Panc1 (cell line): ENCODE measurements at regions not wholly inside any gene's neighbourhood (a gene's known extent, or its start where the extent isn't known, plus 50 kb on each side); places are given as distances from the start of the nearest gene placed in this dataset.
"Not testable (repeated sequence)": the region's sequence is repeated elsewhere in the genome, so short reads cannot be mapped to it uniquely, and the experiment has no call there.

Experiments
- ATAC-seq: fragments of 200-7000 bp; cut with Tn5 transposase; 2 replicates; pipeline ENCODE4 v1.9.1; 2020; ENCODE audit warnings: mild to moderate bottlenecking, moderate library complexity
- BruUV-seq: library from RNA; stranded (reverse); fragments of 400-500 nt; replicated peaks from 2 replicates; lab custom pipeline; 2021; lab: Mats Ljungman, UMichigan
- CTCF ChIA-PET: fragments of 300-600 bp; sonication (Branson Sonifier 250); formaldehyde crosslinking; loops from one replicate; lab custom pipeline; 2022; ENCODE audit warnings: antibody characterized with exemption; lab: Charles Lee
- POLR2A ChIA-PET: fragments of 300-600 bp; sonication (Branson Sonifier 250); formaldehyde crosslinking; loops from one replicate; lab custom pipeline; 2022; ENCODE audit warnings: antibody characterized with exemption; lab: Charles Lee
- DNase-seq: peaks from one replicate; pipeline ENCODE4 v3.0.0-alpha.2; 2010; ENCODE audit warnings: low read depth, low spot score
- H3K27ac ChIP-seq: 2 replicates; pipeline ENCODE4 v1.5.1; 2011; ENCODE audit warnings: mild to moderate bottlenecking, low read length, inconsistent platforms
- H3K27me3 ChIP-seq: fragments of 200-500 bp; sonication (Bioruptor generic); 2 replicates; pipeline ENCODE4 v1.6.0; 2014; ENCODE audit warnings: low read length, inconsistent platforms; ENCODE audit not compliant: control insufficient read depth, insufficient read depth
- H3K36me3 ChIP-seq: fragments of 200-500 bp; sonication (Bioruptor generic); 2 replicates; pipeline ENCODE4 v1.5.1; 2014; ENCODE audit warnings: inconsistent platforms, mild to moderate bottlenecking, low read length, moderate library complexity; ENCODE audit not compliant: control insufficient read depth, insufficient read depth
- H3K4me1 ChIP-seq: 2 replicates; pipeline ENCODE4 v1.5.1; 2011; ENCODE audit warnings: inconsistent platforms, mild to moderate bottlenecking, low read length, moderate library complexity; ENCODE audit not compliant: control insufficient read depth, insufficient read depth
- H3K4me3 ChIP-seq, 2 experiments: 2 replicates each; pipeline ENCODE4 v1.5.1; 2011 to 2012; ENCODE audit warnings: low read depth in 2 of 2, low read length in 2 of 2, mild to moderate bottlenecking in 2 of 2, inconsistent platforms in 1 of 2, moderate library complexity in 1 of 2
- H3K9me3 ChIP-seq: fragments of 200-500 bp; sonication (Bioruptor generic); 2 replicates; pipeline ENCODE4 v1.5.1; 2014; ENCODE audit warnings: low read depth, mild to moderate bottlenecking, inconsistent platforms, low read length, moderate library complexity; ENCODE audit not compliant: control insufficient read depth, insufficient read depth
- POLR2AphosphoS5 ChIP-seq: IDR thresholded peaks from 2 replicates; pipeline ENCODE4 v1.6.1; 2012; ENCODE audit warnings: mild to moderate bottlenecking, low read depth, low read length, moderate library complexity
- SIN3A ChIP-seq: IDR thresholded peaks from 2 replicates; pipeline ENCODE4 v1.6.1; 2012; ENCODE audit warnings: low read depth, mild to moderate bottlenecking, low read length, moderate library complexity, borderline replicate concordance; ENCODE audit not compliant: insufficient read depth
- TCF7L2 ChIP-seq: IDR thresholded peaks from 2 replicates; pipeline ENCODE4 v1.6.1; 2011; ENCODE audit warnings: mild to moderate bottlenecking, low read depth, low read length, inconsistent platforms
- in situ Hi-C: cut with HindIII; loops from 2 replicates; pipeline ENCODE4 v1.10.0; 2016; ENCODE audit warnings: low sequenced_read_pairs, low pct_unique_long_range_greater_than_20kb
- intact Hi-C: fragments of 100-400 bp; cut with micrococcal nuclease; formaldehyde crosslinking; loops from one replicate; pipeline ENCODE4 v1.10.0; 2022; ENCODE audit not compliant: unreplicated experiment
- TF ChIP-seq, protein P1 (sequence below), 2 experiments: IDR thresholded peaks; 2 replicates each; pipeline ENCODE4 v1.6.1; 2011 to 2012; ENCODE audit warnings: low read depth in 2 of 2, control low read depth in 1 of 2, low read length in 1 of 2, mild to moderate bottlenecking in 1 of 2, moderate library complexity in 1 of 2; ENCODE audit not compliant: insufficient read depth in 1 of 2
- TF ChIP-seq, protein P2 (sequence below): fragments of 450-650 bp; IDR thresholded peaks from 2 replicates; pipeline ENCODE4 v1.5.1; 2017; ENCODE audit warnings: mild to moderate bottlenecking

GRCh38 chr14:49073292-49073691 lies 512.9 kb downstream of the RPS29 start:
- H3K36me3 ChIP-seq, H3K27me3 ChIP-seq, intact Hi-C loops, in situ Hi-C loops, ATAC-seq, H3K4me1 ChIP-seq, H3K4me3 ChIP-seq, BruUV-seq, DNase-seq, POLR2A ChIA-PET, CTCF ChIA-PET, H3K9me3 ChIP-seq, H3K27ac ChIP-seq: not testable (repeated sequence)
- TF ChIP-seq, protein P1, sequence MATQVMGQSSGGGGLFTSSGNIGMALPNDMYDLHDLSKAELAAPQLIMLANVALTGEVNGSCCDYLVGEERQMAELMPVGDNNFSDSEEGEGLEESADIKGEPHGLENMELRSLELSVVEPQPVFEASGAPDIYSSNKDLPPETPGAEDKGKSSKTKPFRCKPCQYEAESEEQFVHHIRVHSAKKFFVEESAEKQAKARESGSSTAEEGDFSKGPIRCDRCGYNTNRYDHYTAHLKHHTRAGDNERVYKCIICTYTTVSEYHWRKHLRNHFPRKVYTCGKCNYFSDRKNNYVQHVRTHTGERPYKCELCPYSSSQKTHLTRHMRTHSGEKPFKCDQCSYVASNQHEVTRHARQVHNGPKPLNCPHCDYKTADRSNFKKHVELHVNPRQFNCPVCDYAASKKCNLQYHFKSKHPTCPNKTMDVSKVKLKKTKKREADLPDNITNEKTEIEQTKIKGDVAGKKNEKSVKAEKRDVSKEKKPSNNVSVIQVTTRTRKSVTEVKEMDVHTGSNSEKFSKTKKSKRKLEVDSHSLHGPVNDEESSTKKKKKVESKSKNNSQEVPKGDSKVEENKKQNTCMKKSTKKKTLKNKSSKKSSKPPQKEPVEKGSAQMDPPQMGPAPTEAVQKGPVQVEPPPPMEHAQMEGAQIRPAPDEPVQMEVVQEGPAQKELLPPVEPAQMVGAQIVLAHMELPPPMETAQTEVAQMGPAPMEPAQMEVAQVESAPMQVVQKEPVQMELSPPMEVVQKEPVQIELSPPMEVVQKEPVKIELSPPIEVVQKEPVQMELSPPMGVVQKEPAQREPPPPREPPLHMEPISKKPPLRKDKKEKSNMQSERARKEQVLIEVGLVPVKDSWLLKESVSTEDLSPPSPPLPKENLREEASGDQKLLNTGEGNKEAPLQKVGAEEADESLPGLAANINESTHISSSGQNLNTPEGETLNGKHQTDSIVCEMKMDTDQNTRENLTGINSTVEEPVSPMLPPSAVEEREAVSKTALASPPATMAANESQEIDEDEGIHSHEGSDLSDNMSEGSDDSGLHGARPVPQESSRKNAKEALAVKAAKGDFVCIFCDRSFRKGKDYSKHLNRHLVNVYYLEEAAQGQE (IDR thresholded peaks at IDR 0.05; ENCODE audit: insufficient read depth in 1 of 2, low read depth in 2 of 2, low read length in 1 of 2): peak in 1 of 2 experiments; percentile 56; a peak in 2 of 4 replicates

DNA sequence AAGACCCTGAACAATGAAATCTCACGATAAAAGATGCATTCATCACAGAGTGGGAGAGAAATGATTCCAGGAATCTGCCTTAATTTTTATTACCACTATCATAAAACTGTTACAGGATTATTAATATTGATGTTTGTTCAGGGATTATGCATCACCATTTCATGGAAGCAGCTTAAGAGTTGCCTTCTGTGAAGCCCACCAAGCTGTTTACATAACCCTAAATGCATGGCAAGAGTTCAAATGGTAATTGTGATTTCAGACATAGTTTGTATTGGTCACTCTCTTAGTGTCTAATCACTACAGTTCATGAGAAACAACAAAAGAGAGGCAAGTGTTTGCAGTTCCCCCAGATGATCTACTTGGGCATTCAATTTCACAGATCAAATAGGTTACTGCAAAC lies 527.7 kb downstream of the RPS29 start:
- H3K9me3 ChIP-seq: no peaks in the 10 kb centered on the region
- no peak overlapping the region for H3K27ac ChIP-seq
- in situ Hi-C loops: no loop called here
- no peak for ATAC-seq
- POLR2A ChIA-PET: no interaction called here
- no TSS peak for BruUV-seq
- no peak for DNase-seq
- no peaks in the 10 kb centered on the region for H3K36me3 ChIP-seq
- H3K4me1 ChIP-seq: no peaks in the 10 kb centered on the region
- intact Hi-C loops: no loop called here
- no peaks in the 10 kb centered on the region for H3K27me3 ChIP-seq
- H3K4me3 ChIP-seq: no peak overlapping the region
- CTCF ChIA-PET: no interaction called here
- TF ChIP-seq TCF7L2: no peak
- no peak for TF ChIP-seq POLR2AphosphoS5
- TF ChIP-seq SIN3A: no peak
- TF ChIP-seq, protein P1 (IDR thresholded peaks at IDR 0.05; ENCODE audit: insufficient read depth in 1 of 2, low read depth in 2 of 2, low read length in 1 of 2): no peak
- TF ChIP-seq, protein P2, sequence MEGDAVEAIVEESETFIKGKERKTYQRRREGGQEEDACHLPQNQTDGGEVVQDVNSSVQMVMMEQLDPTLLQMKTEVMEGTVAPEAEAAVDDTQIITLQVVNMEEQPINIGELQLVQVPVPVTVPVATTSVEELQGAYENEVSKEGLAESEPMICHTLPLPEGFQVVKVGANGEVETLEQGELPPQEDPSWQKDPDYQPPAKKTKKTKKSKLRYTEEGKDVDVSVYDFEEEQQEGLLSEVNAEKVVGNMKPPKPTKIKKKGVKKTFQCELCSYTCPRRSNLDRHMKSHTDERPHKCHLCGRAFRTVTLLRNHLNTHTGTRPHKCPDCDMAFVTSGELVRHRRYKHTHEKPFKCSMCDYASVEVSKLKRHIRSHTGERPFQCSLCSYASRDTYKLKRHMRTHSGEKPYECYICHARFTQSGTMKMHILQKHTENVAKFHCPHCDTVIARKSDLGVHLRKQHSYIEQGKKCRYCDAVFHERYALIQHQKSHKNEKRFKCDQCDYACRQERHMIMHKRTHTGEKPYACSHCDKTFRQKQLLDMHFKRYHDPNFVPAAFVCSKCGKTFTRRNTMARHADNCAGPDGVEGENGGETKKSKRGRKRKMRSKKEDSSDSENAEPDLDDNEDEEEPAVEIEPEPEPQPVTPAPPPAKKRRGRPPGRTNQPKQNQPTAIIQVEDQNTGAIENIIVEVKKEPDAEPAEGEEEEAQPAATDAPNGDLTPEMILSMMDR: no peak
